ENCODE measurements at regions not wholly inside any gene's neighbourhood (a gene's known extent, or its start where the extent isn't known, plus 50 kb on each side); places are given as distances from the start of the nearest gene placed in this dataset.
"Not testable (repeated sequence)": the region's sequence is repeated elsewhere in the genome, so short reads cannot be mapped to it uniquely, and the experiment has no call there.

GRCh38 chr1:58256041-58256440 is 290.5 kb downstream of the OMA1 start:
- DNase-seq = no peak

GRCh38 chr1:58255192-58255591 is 291.3 kb downstream of the OMA1 start:
- no peak for DNase-seq

GRCh38 chr1:58251430-58252073 is 295.0 kb downstream of the OMA1 start:
- no peak for DNase-seq

GRCh38 chr1:58250587-58250948 is 296.0 kb downstream of the OMA1 start:
- no peak for DNase-seq

GRCh38 chr1:58249737-58250586 is 296.6 kb downstream of the OMA1 start:
- peak in 34 of 51 donors; percentile 2 to 64 (median 31) for DNase-seq

- no peak for DNase-seq
Observed at GRCh38 chr1:58249388-58249736, 297.2 kb downstream of the OMA1 start.

- DNase-seq = peak in 2 of 51 donors; percentile 13 to 50
Observed at GRCh38 chr1:58248791-58249190, 297.7 kb downstream of the OMA1 start.

GRCh38 chr1:58248072-58248471 is 298.5 kb downstream of the OMA1 start:
- peak in 4 of 51 donors; percentile 5 to 48 (median 8) for DNase-seq

- DNase-seq = no peak
Observed at GRCh38 chr1:58246549-58246948, 300.0 kb downstream of the OMA1 start.

- no peak for DNase-seq
Observed at GRCh38 chr1:58244872-58245271, 301.7 kb downstream of the OMA1 start.

- no peak for DNase-seq
Observed at GRCh38 chr1:58238846-58239245, 307.7 kb downstream of the OMA1 start.

- no peak for DNase-seq
Observed at GRCh38 chr1:58233729-58234128, 312.8 kb downstream of the OMA1 start.

GRCh38 chr1:58231204-58231603 is 315.3 kb downstream of the OMA1 start:
- DNase-seq = no peak

GRCh38 chr1:58227604-58228003 is 318.9 kb downstream of the OMA1 start:
- no peak for DNase-seq

GRCh38 chr1:58223522-58223921 is 323.0 kb downstream of the OMA1 start:
- no peak for DNase-seq

- no peak for DNase-seq
Observed at GRCh38 chr1:58220836-58221472, 325.6 kb downstream of the OMA1 start.

- not testable (repeated sequence) for DNase-seq
Observed at GRCh38 chr1:58216169-58216568, 330.4 kb downstream of the OMA1 start.

- no peak for DNase-seq
Observed at GRCh38 chr1:58214674-58215073, 331.9 kb downstream of the OMA1 start.

- DNase-seq = no peak
Observed at GRCh38 chr1:58211869-58212268, 334.7 kb downstream of the OMA1 start.

GRCh38 chr1:58209575-58209974 is 337.0 kb downstream of the OMA1 start:
- DNase-seq = no peak

GRCh38 chr1:58206749-58207148 is 339.8 kb downstream of the OMA1 start:
- no peak for DNase-seq

- DNase-seq = no peak
Observed at GRCh38 chr1:58204284-58204683, 342.2 kb downstream of the OMA1 start.
